Neural progenitor cell (in vitro differentiated cells): ENCODE measurements at regions not wholly inside any gene's neighbourhood (a gene's known extent, or its start where the extent isn't known, plus 50 kb on each side); places are given as distances from the start of the nearest gene placed in this dataset.
A peak's percentile ranks its signal among the peaks of the same experiment; 100 is the strongest.

Experiments
- DNase-seq: peaks from one replicate; pipeline ENCODE4 v3.0.0-alpha.2; 2016; ENCODE audit warnings: low spot score
- H2AFZ ChIP-seq: fragments of 200-600 bp; sonication (generic); replicated peaks from 2 replicates; pipeline ENCODE4 v1.6.1; 2016; ENCODE audit warnings: antibody characterized with exemption
- H3F3A ChIP-seq: fragments of 200-600 bp; sonication (generic); 2 replicates; pipeline ENCODE4 v1.6.1; 2016; ENCODE audit warnings: antibody characterized with exemption, low read depth
- H3K27ac ChIP-seq: fragments of 200-600 bp; sonication (generic); 2 replicates; pipeline ENCODE4 v1.5.1; 2016; ENCODE audit warnings: mild to moderate bottlenecking
- H3K27me3 ChIP-seq: fragments of 200-600 bp; sonication (generic); 2 replicates; pipeline ENCODE4 v1.6.1; 2016; ENCODE audit warnings: mild to moderate bottlenecking, moderate library complexity
- H3K36me3 ChIP-seq: fragments of 200-600 bp; sonication (generic); 2 replicates; pipeline ENCODE4 v1.5.1; 2016
- H3K4me1 ChIP-seq: fragments of 200-600 bp; sonication (generic); 2 replicates; pipeline ENCODE4 v1.6.1; 2016; ENCODE audit warnings: mixed run types
- H3K4me2 ChIP-seq: fragments of 200-600 bp; sonication (generic); 2 replicates; pipeline ENCODE4 v1.6.1; 2016
- H3K4me3 ChIP-seq: fragments of 200-600 bp; sonication (generic); 2 replicates; pipeline ENCODE4 v1.5.1; 2016
- H3K79me2 ChIP-seq: fragments of 200-600 bp; sonication (generic); 2 replicates; pipeline ENCODE4 v1.6.1; 2016; ENCODE audit warnings: low read depth
- H3K9ac ChIP-seq: fragments of 200-600 bp; sonication (generic); 2 replicates; pipeline ENCODE4 v1.6.1; 2016
- H3K9me3 ChIP-seq: fragments of 200-600 bp; sonication (generic); 2 replicates; pipeline ENCODE4 v1.5.1; 2016; ENCODE audit warnings: low read depth
- H4K20me1 ChIP-seq: fragments of 200-600 bp; sonication (generic); 2 replicates; pipeline ENCODE4 v1.6.1; 2016; ENCODE audit warnings: low read depth
- H3K27ac Mint-ChIP-seq: 3 replicates; pipeline ENCODE4 v1.8.0; 2021; ENCODE audit warnings: mixed read lengths
- H3K27me3 Mint-ChIP-seq: 2 replicates; pipeline ENCODE4 v1.8.0; 2022; ENCODE audit warnings: low read depth, mild to moderate bottlenecking, inconsistent platforms, moderate library complexity, mixed read lengths; ENCODE audit not compliant: insufficient read depth
- H3K36me3 Mint-ChIP-seq: 3 replicates; pipeline ENCODE4 v1.8.0; 2021; ENCODE audit warnings: mixed read lengths
- H3K4me1 Mint-ChIP-seq: 3 replicates; pipeline ENCODE4 v1.8.0; 2021; ENCODE audit warnings: mixed read lengths
- H3K4me3 Mint-ChIP-seq: 3 replicates; pipeline ENCODE4 v1.8.0; 2021; ENCODE audit warnings: mild to moderate bottlenecking, moderate library complexity, mixed read lengths
- H3K9me3 Mint-ChIP-seq: 3 replicates; pipeline ENCODE4 v1.8.0; 2020; ENCODE audit warnings: mixed read lengths
- EZH2 ChIP-seq: fragments of 200-600 bp; sonication (generic); IDR thresholded peaks from 2 replicates; pipeline ENCODE4 v1.6.1; 2017; ENCODE audit warnings: antibody characterized with exemption, mild to moderate bottlenecking, moderate library complexity
- EZH2phosphoT487 ChIP-seq: fragments of 200-600 bp; sonication (generic); IDR thresholded peaks from 2 replicates; pipeline ENCODE4 v1.6.1; 2017; ENCODE audit warnings: antibody characterized with exemption
- TF ChIP-seq, protein P1 (sequence below): fragments of 200-600 bp; sonication (generic); IDR thresholded peaks from 2 replicates; pipeline ENCODE4 v1.5.1; 2017; ENCODE audit warnings: antibody characterized with exemption, mild to moderate bottlenecking

GRCh38 chr13:99652901-99653300 is 151.6 kb downstream of the TM9SF2 start:
- H3K27me3 Mint-ChIP-seq, result peaks cover 4% of the 10 kb centered on the region
- no peaks in the 10 kb centered on the region for H3K9me3 Mint-ChIP-seq
- no peak overlapping the region for H3K27ac Mint-ChIP-seq
- H3K36me3 ChIP-seq, result no peaks in the 10 kb centered on the region
- peaks cover 26% of the 10 kb centered on the region for H3K4me1 ChIP-seq
- TF ChIP-seq, protein P1, sequence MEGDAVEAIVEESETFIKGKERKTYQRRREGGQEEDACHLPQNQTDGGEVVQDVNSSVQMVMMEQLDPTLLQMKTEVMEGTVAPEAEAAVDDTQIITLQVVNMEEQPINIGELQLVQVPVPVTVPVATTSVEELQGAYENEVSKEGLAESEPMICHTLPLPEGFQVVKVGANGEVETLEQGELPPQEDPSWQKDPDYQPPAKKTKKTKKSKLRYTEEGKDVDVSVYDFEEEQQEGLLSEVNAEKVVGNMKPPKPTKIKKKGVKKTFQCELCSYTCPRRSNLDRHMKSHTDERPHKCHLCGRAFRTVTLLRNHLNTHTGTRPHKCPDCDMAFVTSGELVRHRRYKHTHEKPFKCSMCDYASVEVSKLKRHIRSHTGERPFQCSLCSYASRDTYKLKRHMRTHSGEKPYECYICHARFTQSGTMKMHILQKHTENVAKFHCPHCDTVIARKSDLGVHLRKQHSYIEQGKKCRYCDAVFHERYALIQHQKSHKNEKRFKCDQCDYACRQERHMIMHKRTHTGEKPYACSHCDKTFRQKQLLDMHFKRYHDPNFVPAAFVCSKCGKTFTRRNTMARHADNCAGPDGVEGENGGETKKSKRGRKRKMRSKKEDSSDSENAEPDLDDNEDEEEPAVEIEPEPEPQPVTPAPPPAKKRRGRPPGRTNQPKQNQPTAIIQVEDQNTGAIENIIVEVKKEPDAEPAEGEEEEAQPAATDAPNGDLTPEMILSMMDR, result no peak
- no peak for TF ChIP-seq EZH2phosphoT487
- TF ChIP-seq EZH2, result no peak
- no peak overlapping the region for H3K9ac ChIP-seq
- H2AFZ ChIP-seq, result no peak overlapping the region
- peak overlapping the region; percentile 3 for H3K4me3 Mint-ChIP-seq
- H3K9me3 ChIP-seq, result no peaks in the 10 kb centered on the region
- no peaks in the 10 kb centered on the region for H3K36me3 Mint-ChIP-seq
- H3K4me3 ChIP-seq, result no peak overlapping the region
- no peak overlapping the region for H3K4me2 ChIP-seq
- H3K79me2 ChIP-seq, result peaks cover 14% of the 10 kb centered on the region
- peaks cover 28% of the 10 kb centered on the region for H3K4me1 Mint-ChIP-seq
- no peak for DNase-seq
- no peak overlapping the region for H3K27ac ChIP-seq
- no peaks in the 10 kb centered on the region for H4K20me1 ChIP-seq
- H3K27me3 ChIP-seq, result no peaks in the 10 kb centered on the region
- H3F3A ChIP-seq, result peaks cover 20% of the 10 kb centered on the region

DNA sequence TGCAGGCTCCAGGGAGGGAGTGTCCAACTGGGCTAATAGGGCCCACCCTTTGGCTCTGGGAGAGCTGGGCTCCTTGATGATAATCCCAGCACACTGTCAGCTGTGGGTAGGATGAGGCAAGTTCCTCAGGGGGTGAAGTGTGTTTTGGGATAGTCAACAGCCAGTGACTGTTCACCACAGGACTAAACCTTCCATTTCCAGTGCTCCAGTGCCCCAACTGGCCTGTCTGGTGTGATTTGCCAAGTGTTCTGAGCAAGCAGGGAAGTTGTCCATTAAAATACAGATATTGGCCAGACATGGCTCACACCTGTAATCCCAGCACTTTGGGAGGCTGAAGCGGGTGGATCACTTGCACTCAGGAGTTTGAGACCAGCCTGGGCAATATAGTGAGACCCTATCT is 150.9 kb downstream of the TM9SF2 start:
- Histone ChIP-seq H3K9ac (no peak overlapping the region), H3K4me1 (peaks cover 26% of the 10 kb centered on the region), H3K27me3 (no peaks in the 10 kb centered on the region), H2AFZ (no peak overlapping the region), H3K4me2 (no peak overlapping the region), H3K36me3 (no peaks in the 10 kb centered on the region), H4K20me1 (no peaks in the 10 kb centered on the region), H3K9me3 (no peaks in the 10 kb centered on the region), H3K27ac (no peak overlapping the region), H3F3A (peaks cover 12% of the 10 kb centered on the region), H3K4me3 (no peak overlapping the region), H3K79me2 (peaks cover 9% of the 10 kb centered on the region)
- Mint-ChIP-seq H3K4me1 (peaks cover 33% of the 10 kb centered on the region), H3K4me3 (no peak overlapping the region), H3K9me3 (no peaks in the 10 kb centered on the region), H3K27me3 (peaks cover 4% of the 10 kb centered on the region), H3K36me3 (no peaks in the 10 kb centered on the region), H3K27ac (no peak overlapping the region)
- TF ChIP-seq EZH2phosphoT487 (no peak), EZH2 (no peak)
- TF ChIP-seq, protein P1, result no peak
- no peak for DNase-seq

GRCh38 chr13:99651016-99651415 is 149.7 kb downstream of the TM9SF2 start:
- H3K4me3 ChIP-seq, result no peak overlapping the region
- no peak overlapping the region for H2AFZ ChIP-seq
- peaks cover 16% of the 10 kb centered on the region for H3K4me1 ChIP-seq
- Mint-ChIP-seq H3K4me1 (peaks cover 23% of the 10 kb centered on the region), H3K27me3 (peaks cover 4% of the 10 kb centered on the region), H3K4me3 (no peak overlapping the region), H3K27ac (no peak overlapping the region), H3K9me3 (no peaks in the 10 kb centered on the region), H3K36me3 (no peaks in the 10 kb centered on the region)
- no peaks in the 10 kb centered on the region for H3K79me2 ChIP-seq
- DNase-seq, result no peak
- H3K4me2 ChIP-seq, result no peak overlapping the region
- no peaks in the 10 kb centered on the region for H4K20me1 ChIP-seq
- H3K9me3 ChIP-seq, result no peaks in the 10 kb centered on the region
- no peak for TF ChIP-seq EZH2phosphoT487
- no peak for TF ChIP-seq EZH2
- TF ChIP-seq, protein P1, result no peak
- H3F3A ChIP-seq, result peaks cover 3% of the 10 kb centered on the region
- H3K27ac ChIP-seq, result no peak overlapping the region
- H3K27me3 ChIP-seq, result no peaks in the 10 kb centered on the region
- no peak overlapping the region for H3K9ac ChIP-seq
- H3K36me3 ChIP-seq, result no peaks in the 10 kb centered on the region

GRCh38 chr13:99650410-99650809 is 149.1 kb downstream of the TM9SF2 start:
- no peak overlapping the region for H3K27ac Mint-ChIP-seq
- TF ChIP-seq EZH2phosphoT487 (no peak), EZH2 (no peak)
- peaks cover 4% of the 10 kb centered on the region for H3K27me3 Mint-ChIP-seq

More at GRCh38 chr13:99650410-99650809, 149.1 kb downstream of the TM9SF2 start:
- Histone ChIP-seq H3K4me3 (no peak overlapping the region), H2AFZ (no peak overlapping the region), H4K20me1 (no peaks in the 10 kb centered on the region), H3K9ac (no peak overlapping the region), H3K27me3 (no peaks in the 10 kb centered on the region), H3K79me2 (no peaks in the 10 kb centered on the region), H3K4me1 (peaks cover 16% of the 10 kb centered on the region), H3K27ac (no peak overlapping the region), H3K36me3 (no peaks in the 10 kb centered on the region), H3F3A (no peaks in the 10 kb centered on the region), H3K9me3 (no peaks in the 10 kb centered on the region), H3K4me2 (no peak overlapping the region)
- Mint-ChIP-seq H3K4me1 (peaks cover 17% of the 10 kb centered on the region), H3K36me3 (no peaks in the 10 kb centered on the region), H3K4me3 (no peak overlapping the region), H3K9me3 (no peaks in the 10 kb centered on the region)
- no peak for DNase-seq
